Liver (tissue), 8 donors: ENCODE measurements at regions not wholly inside any gene's neighbourhood (a gene's known extent, or its start where the extent isn't known, plus 50 kb on each side); places are given as distances from the start of the nearest gene placed in this dataset.

Experiments used
- DNase-seq: peaks from one replicate; pipeline ENCODE4 v3.0.0-alpha.2; 2017; ENCODE audit warnings: low spot score
- H3K27ac ChIP-seq, 2 donors: one replicate each; pipeline ENCODE4 v1.7.0; 2013; ENCODE audit warnings: inconsistent platforms in 2 of 2, low read length in 2 of 2, control low read depth in 1 of 2, low read depth in 1 of 2, mild to moderate bottlenecking in 1 of 2
- H3K27me3 ChIP-seq, 4 donors: one replicate each; pipeline versions ENCODE4 v1.6.1 to v1.7.0; 2013; ENCODE audit warnings: low read length in 3 of 4, inconsistent platforms in 1 of 4, mild to moderate bottlenecking in 1 of 4, moderate library complexity in 1 of 4; ENCODE audit not compliant: control insufficient read depth in 4 of 4, insufficient read depth in 4 of 4
- H3K36me3 ChIP-seq, 4 donors: one replicate each; pipeline versions ENCODE4 v1.6.1 to v1.7.0; 2013; ENCODE audit warnings: low read length in 3 of 4, mild to moderate bottlenecking in 3 of 4, low read depth in 1 of 4, moderate library complexity in 1 of 4; ENCODE audit not compliant: control insufficient read depth in 4 of 4, insufficient read depth in 3 of 4
- H3K4me1 ChIP-seq, 4 donors: one replicate each; pipeline versions ENCODE4 v1.6.1 to v1.7.0; 2013; ENCODE audit warnings: low read length in 3 of 4, mild to moderate bottlenecking in 3 of 4, moderate library complexity in 1 of 4; ENCODE audit not compliant: control insufficient read depth in 4 of 4, insufficient read depth in 4 of 4
- H3K4me3 ChIP-seq, 3 donors: one replicate each; pipeline versions ENCODE4 v1.6.1 to v1.7.0; 2013; ENCODE audit warnings: low read length in 3 of 3, control low read depth in 1 of 3, low read depth in 1 of 3, mild to moderate bottlenecking in 1 of 3
- H3K9ac ChIP-seq, 2 donors: one replicate each; pipeline ENCODE4 v1.7.0; 2013; ENCODE audit warnings: low read length in 2 of 2, mild to moderate bottlenecking in 2 of 2, moderate library complexity in 2 of 2, control low read depth in 1 of 2, low read depth in 1 of 2
- H3K9me3 ChIP-seq, 4 donors: one replicate each; pipeline versions ENCODE4 v1.6.1 to v1.7.0; 2013; ENCODE audit warnings: low read length in 3 of 4; ENCODE audit not compliant: control insufficient read depth in 4 of 4
- ATF3 ChIP-seq: IDR thresholded peaks from 2 replicates; pipeline ENCODE4 v1.6.1; 2016; ENCODE audit warnings: antibody characterized with exemption
- CTCF ChIP-seq: fragments of 150-350 bp; IDR thresholded peaks from 2 replicates; pipeline ENCODE4 v1.5.1; 2017; ENCODE audit warnings: improper control_type of control experiment, low read depth, low read length; ENCODE audit not compliant: missing input control
- EGR1 ChIP-seq, 2 donors: IDR thresholded peaks; 2 replicates each; pipeline ENCODE4 v1.6.1; 2016 to 2018; ENCODE audit warnings: antibody characterized with exemption in 2 of 2, low read depth in 2 of 2
- FOXA1 ChIP-seq: IDR thresholded peaks from 2 replicates; pipeline ENCODE4 v1.6.1; 2016; ENCODE audit warnings: antibody characterized with exemption
- FOXA2 ChIP-seq: IDR thresholded peaks from 2 replicates; pipeline ENCODE4 v1.6.1; 2016; ENCODE audit warnings: antibody characterized with exemption
- GABPA ChIP-seq, 2 donors: IDR thresholded peaks in 1 of 2; conservative IDR thresholded peaks in 1 of 2; 2 replicates each; pipeline ENCODE4 v1.6.1; 2016; ENCODE audit warnings: antibody characterized with exemption in 2 of 2, mild to moderate bottlenecking in 1 of 2, moderate library complexity in 1 of 2
- HNF4A ChIP-seq, 2 donors: conservative IDR thresholded peaks; 2 replicates each; pipeline ENCODE4 v1.6.1; 2016; ENCODE audit warnings: antibody characterized with exemption in 2 of 2, mild to moderate bottlenecking in 2 of 2
- HNF4G ChIP-seq: IDR thresholded peaks from 2 replicates; pipeline ENCODE4 v1.6.1; 2016; ENCODE audit warnings: antibody characterized with exemption
- JUND ChIP-seq, 2 donors: IDR thresholded peaks; 2 replicates each; pipeline ENCODE4 v1.6.1; 2016; ENCODE audit warnings: antibody characterized with exemption in 2 of 2
- MAX ChIP-seq: IDR thresholded peaks from 2 replicates; pipeline ENCODE4 v1.6.1; 2016; ENCODE audit warnings: antibody characterized with exemption
- NR2F2 ChIP-seq: IDR thresholded peaks from 2 replicates; pipeline ENCODE4 v1.6.1; 2016; ENCODE audit warnings: antibody characterized with exemption
- RAD21 ChIP-seq, 2 donors: IDR thresholded peaks; 2 replicates each; pipeline ENCODE4 v1.6.1; 2016; ENCODE audit warnings: antibody characterized with exemption in 2 of 2, mild to moderate bottlenecking in 2 of 2
- REST ChIP-seq: IDR thresholded peaks from 2 replicates; pipeline ENCODE4 v1.6.1; 2016; ENCODE audit warnings: antibody characterized with exemption, mild to moderate bottlenecking
- RXRA ChIP-seq, 2 donors: IDR thresholded peaks; 2 replicates each; pipeline ENCODE4 v1.6.1; 2017 to 2018; ENCODE audit warnings: antibody characterized with exemption in 2 of 2, mild to moderate bottlenecking in 1 of 2
- SP1 ChIP-seq: IDR thresholded peaks from 2 replicates; pipeline ENCODE4 v1.6.1; 2018; ENCODE audit warnings: antibody characterized with exemption, mild to moderate bottlenecking
- TAF1 ChIP-seq: conservative IDR thresholded peaks from 2 replicates; pipeline ENCODE4 v1.6.1; 2016; ENCODE audit warnings: antibody characterized with exemption, mild to moderate bottlenecking
- YY1 ChIP-seq: IDR thresholded peaks from 2 replicates; pipeline ENCODE4 v1.6.1; 2016; ENCODE audit warnings: antibody characterized with exemption, mild to moderate bottlenecking
- ZBTB33 ChIP-seq: IDR thresholded peaks from 2 replicates; pipeline ENCODE4 v1.6.1; 2016; ENCODE audit warnings: antibody characterized with exemption
- WGBS: extraction: QIAGEN DNeasy Blood & Tissue Kit; methylation state at CpG from one replicate; pipeline ENCODE4 v1.1.7; 2013; 5-methylcytosine and 5-hydroxymethylcytosine counted together
- donor health status: healthy.
- donor health status: healthy.
- donor health status: healthy.
- donor health status: healthy.
- donor health status: healthy.

GRCh38 chr2:150413910-150414309, 73.6 kb downstream of the RND3 start (continued):
- no peak for TF ChIP-seq JUND (IDR thresholded peaks at IDR 0.05)
- no peak for TF ChIP-seq TAF1
- TF ChIP-seq ATF3, result no peak
- TF ChIP-seq SP1, result no peak
- no peak for TF ChIP-seq NR2F2
- no peak for TF ChIP-seq RXRA (IDR thresholded peaks at IDR 0.05)
- no peak for TF ChIP-seq ZBTB33

GRCh38 chr2:150413366-150413765, 74.1 kb downstream of the RND3 start:
- no peaks in the 10 kb centered on the region for H3K36me3 ChIP-seq
- H3K4me1 ChIP-seq, result no peaks in the 10 kb centered on the region
- no peaks in the 10 kb centered on the region for H3K9me3 ChIP-seq
- no peak overlapping the region for H3K9ac ChIP-seq
- TF ChIP-seq ZBTB33 (no peak), TAF1 (no peak), CTCF (no peak), SP1 (no peak), HNF4A (conservative IDR thresholded peaks at IDR 0.05) (no peak), RXRA (IDR thresholded peaks at IDR 0.05) (no peak), REST (no peak), JUND (IDR thresholded peaks at IDR 0.05) (no peak), RAD21 (IDR thresholded peaks at IDR 0.05) (no peak), YY1 (no peak), FOXA1 (no peak), GABPA (IDR thresholded peaks at IDR 0.05 in 1 of 2, conservative IDR thresholded peaks at IDR 0.05 in 1 of 2) (no peak), ATF3 (no peak), EGR1 (IDR thresholded peaks at IDR 0.05; ENCODE audit: low read depth in 2 of 2) (no peak), HNF4G (no peak), NR2F2 (no peak), MAX (no peak), FOXA2 (no peak)
- H3K4me3 ChIP-seq, result no peak overlapping the region
- no peak overlapping the region for H3K27ac ChIP-seq
- WGBS, result 96% methylated on average over 7 of the region's 7 CpGs
- no peak for DNase-seq
- H3K27me3 ChIP-seq, result no peaks in the 10 kb centered on the region
